ENCODE measurements at regions not wholly inside any gene's neighbourhood (a gene's known extent, or its start where the extent isn't known, plus 50 kb on each side); places are given as distances from the start of the nearest gene placed in this dataset.
A peak's percentile ranks its signal among the peaks of the same experiment; 100 is the strongest.
"Not testable (repeated sequence)": the region's sequence is repeated elsewhere in the genome, so short reads cannot be mapped to it uniquely, and the experiment has no call there.

GRCh38 chr2:209312450-209312849 lies 111.4 kb upstream of the MAP2 start:
- not testable (repeated sequence) for DNase-seq

- no peak for DNase-seq
Observed at GRCh38 chr2:209314653-209315052, 109.2 kb upstream of the MAP2 start.

DNA sequence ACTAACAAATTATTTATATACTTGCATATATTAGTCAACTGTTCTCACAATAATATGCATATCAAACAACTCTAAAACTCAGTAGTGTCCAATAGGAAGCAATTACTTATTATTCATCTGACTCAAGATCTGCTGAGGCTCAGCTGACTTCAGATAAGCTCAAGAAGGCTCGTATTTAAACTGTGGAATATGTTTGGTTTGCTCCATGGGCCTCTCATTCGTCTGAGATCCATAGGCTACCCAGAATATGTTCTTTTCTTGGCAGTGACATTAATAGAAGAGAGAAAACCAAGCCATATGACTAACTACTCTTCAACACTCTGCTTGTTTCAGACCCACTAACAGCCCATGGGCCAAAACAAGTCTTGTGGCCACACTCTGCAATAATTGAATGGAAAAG lies 107.7 kb upstream of the MAP2 start:
- no peak for DNase-seq

DNA sequence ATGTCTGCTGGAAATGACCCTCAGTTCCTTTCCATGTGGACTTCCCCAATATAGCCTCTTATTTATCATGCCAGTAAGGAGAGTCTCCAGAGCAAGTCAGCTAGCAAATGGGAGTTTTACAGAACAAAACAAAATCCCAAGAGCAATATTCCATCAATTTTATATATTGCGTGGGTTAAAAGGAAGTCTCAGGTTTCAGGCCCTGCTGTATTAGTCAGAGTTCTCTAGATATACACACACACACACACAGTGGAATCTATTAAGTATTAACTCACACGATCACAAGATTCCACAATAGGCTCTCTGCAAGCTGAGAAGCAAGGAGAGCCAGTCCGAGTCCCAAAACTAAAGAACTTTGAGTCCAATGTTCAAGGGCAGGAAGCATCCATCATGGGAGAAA lies 102.8 kb upstream of the MAP2 start:
- DNase-seq = no peak

GRCh38 chr2:209321581-209321980 lies 102.3 kb upstream of the MAP2 start:
- no peak for DNase-seq

GRCh38 chr2:209322041-209322440 lies 101.8 kb upstream of the MAP2 start:
- no peak for DNase-seq

DNA sequence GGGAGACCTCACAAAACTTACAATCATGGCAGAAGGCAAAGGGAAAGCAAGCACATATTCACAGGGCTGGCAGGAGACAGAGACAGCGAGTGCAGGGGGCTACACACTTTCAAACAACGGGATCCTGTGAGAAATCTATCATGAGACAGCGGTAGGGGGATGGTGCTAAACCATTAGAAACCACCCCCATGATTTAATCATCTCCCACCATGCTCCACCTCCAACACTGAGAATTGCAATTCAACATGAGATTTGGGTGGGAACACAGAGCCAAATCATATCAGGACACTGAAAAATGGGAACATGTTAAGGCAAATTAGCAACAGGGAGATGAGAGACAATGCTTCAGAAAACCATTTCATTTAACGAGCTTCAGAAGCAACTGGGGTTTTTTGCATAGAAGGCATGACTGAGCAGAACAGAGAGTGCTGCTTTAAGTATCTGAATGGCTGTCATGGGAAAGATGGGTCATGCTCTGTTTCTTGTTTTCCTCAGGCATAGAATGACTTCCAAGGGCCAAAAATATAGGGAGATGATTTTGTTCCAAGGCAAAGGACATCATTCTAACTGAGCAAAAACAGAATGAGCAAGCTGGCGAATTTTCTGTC lies 100.8 kb upstream of the MAP2 start:
- DNase-seq = no peak

- no peak for DNase-seq
Observed at GRCh38 chr2:209323738-209324137, 100.1 kb upstream of the MAP2 start.

GRCh38 chr2:209324281-209324680 lies 99.6 kb upstream of the MAP2 start:
- no peak for DNase-seq

GRCh38 chr2:209331291-209331844 lies 92.5 kb upstream of the MAP2 start:
- no peak for DNase-seq

GRCh38 chr2:209334188-209335017 lies 89.4 kb upstream of the MAP2 start:
- DNase-seq = peak; percentile 42 to 58

GRCh38 chr2:209340522-209340921 lies 83.3 kb upstream of the MAP2 start:
- no peak for DNase-seq

- DNase-seq = no peak
Observed at GRCh38 chr2:209344349-209344748, 79.5 kb upstream of the MAP2 start.

- DNase-seq = no peak
Observed at GRCh38 chr2:209348433-209348832, 75.4 kb upstream of the MAP2 start.

DNA sequence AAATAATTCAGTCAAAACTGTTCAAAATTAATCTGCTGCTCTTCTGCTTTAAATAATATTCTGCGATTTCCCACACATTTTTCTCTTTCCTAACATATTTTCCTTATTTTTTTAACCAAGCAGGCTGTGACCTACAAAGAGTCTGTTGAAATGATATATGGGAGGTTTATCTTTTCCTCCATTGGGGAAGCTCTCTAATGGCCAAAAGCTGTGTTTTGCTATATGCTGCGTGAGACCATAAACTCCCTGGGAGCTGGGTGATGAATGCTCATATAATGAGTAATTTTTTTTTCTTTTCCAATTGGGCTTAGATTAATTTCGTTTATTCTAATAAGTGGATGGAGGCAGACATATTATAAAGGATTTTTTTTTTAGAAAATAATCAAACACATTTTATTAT lies 72.2 kb upstream of the MAP2 start:
- DNase-seq = no peak

GRCh38 chr2:209358992-209359391 lies 64.9 kb upstream of the MAP2 start:
- DNase-seq = no peak

GRCh38 chr2:209367075-209367747 lies 56.6 kb upstream of the MAP2 start:
- no peak for DNase-seq

DNA sequence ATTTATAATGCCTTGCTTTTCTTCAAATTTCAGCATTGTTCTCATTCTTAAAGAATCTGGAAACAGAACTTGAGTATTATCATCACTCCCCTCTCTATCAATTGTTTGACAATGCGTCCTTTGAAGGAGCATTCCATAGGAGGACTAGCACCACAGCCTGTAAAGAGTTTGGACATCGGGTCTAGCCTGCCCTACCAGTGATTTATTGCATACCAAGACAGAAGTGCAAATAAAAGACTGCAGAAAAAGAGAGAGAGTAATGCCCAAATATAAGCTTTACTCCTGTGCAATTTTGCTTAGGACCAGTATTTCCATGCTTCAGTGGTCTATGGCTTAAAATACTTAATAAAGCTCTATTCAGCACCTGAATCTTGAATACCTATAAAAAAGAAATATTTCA lies 55.4 kb upstream of the MAP2 start:
- no peak for DNase-seq

- DNase-seq = peak in 1 of 2 experiments; percentile 16
Observed at GRCh38 chr2:209368914-209369313, 54.9 kb upstream of the MAP2 start.

GRCh38 chr2:209369656-209370055 lies 54.2 kb upstream of the MAP2 start:
- DNase-seq = no peak

GRCh38 chr2:209371407-209371806 lies 52.4 kb upstream of the MAP2 start:
- no peak for DNase-seq
